ENCODE measurements at regions not wholly inside any gene's neighbourhood (a gene's known extent, or its start where the extent isn't known, plus 50 kb on each side); places are given as distances from the start of the nearest gene placed in this dataset.

GRCh38 chr12:78331753-78332152, 501.1 kb downstream of the NAV3 start:
- H3K27me3 Mint-ChIP-seq = no peaks in the 10 kb centered on the region
- H3K27ac Mint-ChIP-seq = no peak overlapping the region
- H3K4me1 Mint-ChIP-seq (ENCODE audit: low read depth) = no peaks in the 10 kb centered on the region
- H3K36me3 Mint-ChIP-seq (ENCODE audit: insufficient read depth) = no peaks in the 10 kb centered on the region
- no peaks in the 10 kb centered on the region for H3K9me3 Mint-ChIP-seq (ENCODE audit: low read depth)
- no peak for DNase-seq (ENCODE audit: low spot score, unreplicated experiment)
- no peak for TF ChIP-seq CTCF (IDR thresholded peaks at IDR 0.05; ENCODE audit: unreplicated experiment)
- H3K4me3 Mint-ChIP-seq (ENCODE audit: low read depth) = no peak overlapping the region

- no peaks in the 10 kb centered on the region for H3K9me3 Mint-ChIP-seq (ENCODE audit: low read depth)
Measured at GRCh38 chr12:78338054-78338785, 507.5 kb downstream of the NAV3 start.

GRCh38 chr12:78340406-78340805, 509.7 kb downstream of the NAV3 start:
- H3K4me3 Mint-ChIP-seq (ENCODE audit: low read depth) = no peak overlapping the region
- no peaks in the 10 kb centered on the region for H3K27me3 Mint-ChIP-seq
- H3K9me3 Mint-ChIP-seq (ENCODE audit: low read depth) = no peaks in the 10 kb centered on the region
- no peak for DNase-seq (ENCODE audit: low spot score, unreplicated experiment)
- H3K4me1 Mint-ChIP-seq (ENCODE audit: low read depth) = no peaks in the 10 kb centered on the region
- no peaks in the 10 kb centered on the region for H3K36me3 Mint-ChIP-seq (ENCODE audit: insufficient read depth)
- no peak for TF ChIP-seq CTCF (IDR thresholded peaks at IDR 0.05; ENCODE audit: unreplicated experiment)
- no peak overlapping the region for H3K27ac Mint-ChIP-seq

More at GRCh38 chr12:78338054-78338785, 507.5 kb downstream of the NAV3 start:
- Mint-ChIP-seq H3K27me3 (no peaks in the 10 kb centered on the region), H3K36me3 (ENCODE audit: insufficient read depth) (no peaks in the 10 kb centered on the region), H3K4me1 (ENCODE audit: low read depth) (no peaks in the 10 kb centered on the region), H3K4me3 (ENCODE audit: low read depth) (no peak overlapping the region), H3K27ac (no peak overlapping the region)
- DNase-seq (ENCODE audit: low spot score, unreplicated experiment) = no peak
- TF ChIP-seq CTCF (IDR thresholded peaks at IDR 0.05; ENCODE audit: unreplicated experiment) = no peak

GRCh38 chr12:78343657-78344056, 513.0 kb downstream of the NAV3 start:
- no peaks in the 10 kb centered on the region for H3K4me1 Mint-ChIP-seq (ENCODE audit: low read depth)
- H3K9me3 Mint-ChIP-seq (ENCODE audit: low read depth) = peaks cover 18% of the 10 kb centered on the region
- H3K27ac Mint-ChIP-seq = no peak overlapping the region
- TF ChIP-seq CTCF (IDR thresholded peaks at IDR 0.05; ENCODE audit: unreplicated experiment) = no peak
- H3K36me3 Mint-ChIP-seq (ENCODE audit: insufficient read depth) = no peaks in the 10 kb centered on the region
- no peaks in the 10 kb centered on the region for H3K27me3 Mint-ChIP-seq
- H3K4me3 Mint-ChIP-seq (ENCODE audit: low read depth) = no peak overlapping the region
- DNase-seq (ENCODE audit: low spot score, unreplicated experiment) = no peak

GRCh38 chr12:78359520-78359919, 505.1 kb upstream of the SYT1 start:
- Mint-ChIP-seq H3K4me1 (ENCODE audit: low read depth) (no peaks in the 10 kb centered on the region), H3K9me3 (ENCODE audit: low read depth) (no peaks in the 10 kb centered on the region), H3K4me3 (ENCODE audit: low read depth) (no peak overlapping the region), H3K36me3 (ENCODE audit: insufficient read depth) (no peaks in the 10 kb centered on the region), H3K27ac (no peak overlapping the region), H3K27me3 (no peaks in the 10 kb centered on the region)
- no peak for DNase-seq (ENCODE audit: low spot score, unreplicated experiment)
- TF ChIP-seq CTCF (IDR thresholded peaks at IDR 0.05; ENCODE audit: unreplicated experiment) = no peak
